ENCODE measurements at regions not wholly inside any gene's neighbourhood (a gene's known extent, or its start where the extent isn't known, plus 50 kb on each side); places are given as distances from the start of the nearest gene placed in this dataset.

- TF ChIP-seq CTCF (IDR thresholded peaks at IDR 0.05; ENCODE audit: poor library complexity, severe bottlenecking) (no peak), EP300 (conservative IDR thresholded peaks at IDR 0.05; ENCODE audit: poor library complexity, severe bottlenecking) (no peak)
Measured at GRCh38 chr16:60127196-60127595, 1393.1 kb upstream of the GOT2 start.

Data from neural cell (in vitro differentiated cells).